GM23338 (cell line): ENCODE measurements at regions not wholly inside any gene's neighbourhood (a gene's known extent, or its start where the extent isn't known, plus 50 kb on each side); places are given as distances from the start of the nearest gene placed in this dataset.

Experiments used
- ATAC-seq: fragments of 200-7000 bp; cut with Tn5 transposase; 3 replicates; pipeline ENCODE4 v1.9.1; 2020
- DNase-seq: peaks from one replicate; pipeline ENCODE4 v3.0.0-alpha.2; 2015; ENCODE audit warnings: low spot score
- H2AFZ ChIP-seq: fragments of 200-600 bp; sonication (generic); 2 replicates; pipeline ENCODE4 v1.8.0; 2016; ENCODE audit warnings: antibody characterized with exemption, mild to moderate bottlenecking, moderate library complexity
- H3F3A ChIP-seq: fragments of 200-600 bp; sonication (generic); replicated peaks from 2 replicates; pipeline ENCODE4 v1.8.0; 2017; ENCODE audit warnings: antibody characterized with exemption, mixed run types, low read depth
- H3K27ac ChIP-seq: fragments of 200-600 bp; sonication (generic); 2 replicates; pipeline ENCODE4 v1.6.1; 2016; ENCODE audit warnings: low read depth
- H3K27me3 ChIP-seq: fragments of 200-600 bp; sonication (generic); 2 replicates; pipeline ENCODE4 v1.8.0; 2016; ENCODE audit warnings: mild to moderate bottlenecking, mixed run types, moderate library complexity; ENCODE audit not compliant: insufficient read depth
- H3K36me3 ChIP-seq: fragments of 200-600 bp; sonication (generic); 2 replicates; pipeline ENCODE4 v1.8.0; 2016; ENCODE audit warnings: mild to moderate bottlenecking; ENCODE audit not compliant: insufficient read depth
- H3K4me1 ChIP-seq: fragments of 200-600 bp; sonication (generic); 2 replicates; pipeline ENCODE4 v1.8.0; 2016; ENCODE audit warnings: mild to moderate bottlenecking, moderate library complexity; ENCODE audit not compliant: insufficient read depth
- H3K4me2 ChIP-seq: fragments of 200-600 bp; sonication (generic); 2 replicates; pipeline ENCODE4 v1.7.1; 2017; ENCODE audit warnings: mixed run types
- H3K4me3 ChIP-seq: fragments of 200-600 bp; sonication (generic); 2 replicates; pipeline ENCODE4 v1.6.1; 2016; ENCODE audit warnings: mixed run types
- H3K79me2 ChIP-seq: fragments of 200-600 bp; sonication (generic); replicated peaks from 2 replicates; pipeline ENCODE4 v1.8.0; 2017; ENCODE audit warnings: mild to moderate bottlenecking; ENCODE audit not compliant: insufficient read depth
- H3K9me2 ChIP-seq: fragments of 200-600 bp; sonication (generic); 2 replicates; pipeline ENCODE4 v1.8.0; 2017; ENCODE audit not compliant: insufficient read depth
- H4K20me1 ChIP-seq: fragments of 200-600 bp; sonication (generic); replicated peaks from 2 replicates; pipeline ENCODE4 v1.8.0; 2017; ENCODE audit warnings: mild to moderate bottlenecking; ENCODE audit not compliant: insufficient read depth
- H3K27ac Mint-ChIP-seq: 2 replicates; pipeline ENCODE4 v1.8.0; 2020; ENCODE audit warnings: inconsistent platforms, mild to moderate bottlenecking, moderate library complexity, mixed read lengths
- H3K27me3 Mint-ChIP-seq: 3 replicates; pipeline ENCODE4 v1.8.0; 2022; ENCODE audit warnings: low read depth, mild to moderate bottlenecking, moderate library complexity, mixed read lengths, inconsistent platforms; ENCODE audit not compliant: insufficient read depth, poor library complexity
- H3K36me3 Mint-ChIP-seq: 3 replicates; pipeline ENCODE4 v1.8.0; 2021; ENCODE audit warnings: low read depth, mild to moderate bottlenecking, inconsistent platforms, moderate library complexity, mixed read lengths
- H3K4me1 Mint-ChIP-seq: 3 replicates; pipeline ENCODE4 v1.8.0; 2020; ENCODE audit warnings: mild to moderate bottlenecking, inconsistent platforms, mixed read lengths
- H3K4me3 Mint-ChIP-seq: 3 replicates; pipeline ENCODE4 v1.8.0; 2021; ENCODE audit warnings: moderate library complexity, mild to moderate bottlenecking, inconsistent platforms, mixed read lengths
- H3K9me3 Mint-ChIP-seq: 3 replicates; pipeline ENCODE4 v1.8.0; 2020; ENCODE audit warnings: moderate library complexity, mild to moderate bottlenecking, inconsistent platforms, mixed read lengths
- CREB1 ChIP-seq: fragments of 250-450 bp; sonication (Bioruptor Pico); IDR thresholded peaks from 2 replicates; pipeline ENCODE4 v1.5.0; 2020; ENCODE audit warnings: low read depth, mild to moderate bottlenecking, moderate library complexity
- EZH2 ChIP-seq: fragments of 200-600 bp; sonication (generic); IDR thresholded peaks from one replicate; pipeline ENCODE4 v1.8.0; 2017; ENCODE audit warnings: antibody characterized with exemption, mild to moderate bottlenecking, low read depth; ENCODE audit not compliant: unreplicated experiment
- EZH2phosphoT487 ChIP-seq: fragments of 200-600 bp; sonication (generic); IDR thresholded peaks from one replicate; pipeline ENCODE4 v1.8.1; 2018; ENCODE audit warnings: antibody characterized with exemption; ENCODE audit not compliant: unreplicated experiment
- JUNB ChIP-seq: IDR thresholded peaks from one replicate; pipeline ENCODE4 v1.6.1; 2016; ENCODE audit warnings: antibody characterized with exemption; ENCODE audit not compliant: unreplicated experiment
- NANOG ChIP-seq: IDR thresholded peaks from 2 replicates; pipeline ENCODE4 v1.6.1; 2016; ENCODE audit warnings: antibody characterized with exemption, borderline replicate concordance
- POLR2AphosphoS5 ChIP-seq: IDR thresholded peaks from 2 replicates; pipeline ENCODE4 v1.6.1; 2016; ENCODE audit warnings: antibody characterized with exemption, low read depth
- STAT1 ChIP-seq: IDR thresholded peaks from one replicate; pipeline ENCODE4 v1.6.1; 2016; ENCODE audit warnings: antibody characterized with exemption; ENCODE audit not compliant: unreplicated experiment
- ZNF114 ChIP-seq: fragments of 250-450 bp; sonication (Bioruptor Pico); IDR thresholded peaks from 2 replicates; pipeline ENCODE4 v1.5.0; 2020; ENCODE audit warnings: mild to moderate bottlenecking, moderate library complexity
- ZNF331 ChIP-seq: fragments of 250-450 bp; sonication (Bioruptor Pico); IDR thresholded peaks from 2 replicates; pipeline ENCODE4 v1.5.0; 2020; ENCODE audit warnings: low read depth, mild to moderate bottlenecking, moderate library complexity
- TF ChIP-seq, protein P1 (sequence below): IDR thresholded peaks from one replicate; pipeline ENCODE4 v1.6.1; 2018; ENCODE audit warnings: antibody characterized with exemption; ENCODE audit not compliant: unreplicated experiment
- TF ChIP-seq, protein P2 (sequence below), 2 experiments: fragments of 200-600 bp in 1 of 2; sonication (generic) in 1 of 2; conservative IDR thresholded peaks; 2 replicates each; pipeline versions ENCODE4 v1.5.1 to v1.6.1; 2016 to 2017; ENCODE audit warnings: antibody characterized with exemption in 2 of 2, low read depth in 2 of 2, mild to moderate bottlenecking in 2 of 2, moderate library complexity in 1 of 2

DNA sequence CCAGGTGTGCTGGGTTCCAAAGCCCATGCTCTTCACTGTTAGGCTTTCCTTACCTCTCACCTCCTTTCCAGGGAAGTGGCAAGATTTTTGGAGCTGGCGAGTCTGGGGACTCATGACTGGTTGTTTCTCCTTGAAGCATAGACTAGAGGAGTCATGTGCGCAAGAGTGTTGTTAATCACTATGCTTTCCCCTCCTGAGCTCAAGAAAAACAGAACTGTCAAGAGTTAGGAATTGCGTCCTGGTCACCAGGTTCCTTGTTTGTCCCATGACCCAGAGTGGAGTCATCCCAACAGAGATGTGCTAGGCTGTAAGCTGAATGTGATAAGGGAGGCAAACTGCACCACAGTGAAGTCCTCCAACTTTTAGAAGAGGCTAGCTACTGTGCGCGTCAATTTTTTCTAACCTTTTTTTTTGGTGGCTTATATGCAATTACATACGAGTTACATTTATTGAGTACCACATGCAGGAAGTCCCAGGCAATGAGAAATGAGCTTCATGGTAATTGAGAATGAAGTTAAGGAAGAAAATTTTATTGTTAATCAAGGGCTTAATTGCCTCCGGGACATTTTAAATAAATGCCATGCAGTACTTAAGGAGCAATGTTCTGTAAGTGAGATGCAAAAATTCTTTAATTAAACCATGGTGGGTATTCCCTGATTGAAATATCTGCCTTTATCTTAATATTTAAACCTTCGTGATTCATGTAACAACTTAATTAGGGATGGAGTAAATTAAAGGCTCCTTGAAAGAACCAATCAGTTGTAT lies 233.9 kb downstream of the ZIC5 start (continued):
- TF ChIP-seq, protein P1, sequence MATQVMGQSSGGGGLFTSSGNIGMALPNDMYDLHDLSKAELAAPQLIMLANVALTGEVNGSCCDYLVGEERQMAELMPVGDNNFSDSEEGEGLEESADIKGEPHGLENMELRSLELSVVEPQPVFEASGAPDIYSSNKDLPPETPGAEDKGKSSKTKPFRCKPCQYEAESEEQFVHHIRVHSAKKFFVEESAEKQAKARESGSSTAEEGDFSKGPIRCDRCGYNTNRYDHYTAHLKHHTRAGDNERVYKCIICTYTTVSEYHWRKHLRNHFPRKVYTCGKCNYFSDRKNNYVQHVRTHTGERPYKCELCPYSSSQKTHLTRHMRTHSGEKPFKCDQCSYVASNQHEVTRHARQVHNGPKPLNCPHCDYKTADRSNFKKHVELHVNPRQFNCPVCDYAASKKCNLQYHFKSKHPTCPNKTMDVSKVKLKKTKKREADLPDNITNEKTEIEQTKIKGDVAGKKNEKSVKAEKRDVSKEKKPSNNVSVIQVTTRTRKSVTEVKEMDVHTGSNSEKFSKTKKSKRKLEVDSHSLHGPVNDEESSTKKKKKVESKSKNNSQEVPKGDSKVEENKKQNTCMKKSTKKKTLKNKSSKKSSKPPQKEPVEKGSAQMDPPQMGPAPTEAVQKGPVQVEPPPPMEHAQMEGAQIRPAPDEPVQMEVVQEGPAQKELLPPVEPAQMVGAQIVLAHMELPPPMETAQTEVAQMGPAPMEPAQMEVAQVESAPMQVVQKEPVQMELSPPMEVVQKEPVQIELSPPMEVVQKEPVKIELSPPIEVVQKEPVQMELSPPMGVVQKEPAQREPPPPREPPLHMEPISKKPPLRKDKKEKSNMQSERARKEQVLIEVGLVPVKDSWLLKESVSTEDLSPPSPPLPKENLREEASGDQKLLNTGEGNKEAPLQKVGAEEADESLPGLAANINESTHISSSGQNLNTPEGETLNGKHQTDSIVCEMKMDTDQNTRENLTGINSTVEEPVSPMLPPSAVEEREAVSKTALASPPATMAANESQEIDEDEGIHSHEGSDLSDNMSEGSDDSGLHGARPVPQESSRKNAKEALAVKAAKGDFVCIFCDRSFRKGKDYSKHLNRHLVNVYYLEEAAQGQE, result no peak
- no peak for TF ChIP-seq EZH2
- no peak for TF ChIP-seq ZNF331 (CRISPR knock-in tag)
- no peak for TF ChIP-seq JUNB
- no peak for TF ChIP-seq POLR2AphosphoS5
- no peak for TF ChIP-seq NANOG
- TF ChIP-seq EZH2phosphoT487, result no peak
- TF ChIP-seq, protein P2, sequence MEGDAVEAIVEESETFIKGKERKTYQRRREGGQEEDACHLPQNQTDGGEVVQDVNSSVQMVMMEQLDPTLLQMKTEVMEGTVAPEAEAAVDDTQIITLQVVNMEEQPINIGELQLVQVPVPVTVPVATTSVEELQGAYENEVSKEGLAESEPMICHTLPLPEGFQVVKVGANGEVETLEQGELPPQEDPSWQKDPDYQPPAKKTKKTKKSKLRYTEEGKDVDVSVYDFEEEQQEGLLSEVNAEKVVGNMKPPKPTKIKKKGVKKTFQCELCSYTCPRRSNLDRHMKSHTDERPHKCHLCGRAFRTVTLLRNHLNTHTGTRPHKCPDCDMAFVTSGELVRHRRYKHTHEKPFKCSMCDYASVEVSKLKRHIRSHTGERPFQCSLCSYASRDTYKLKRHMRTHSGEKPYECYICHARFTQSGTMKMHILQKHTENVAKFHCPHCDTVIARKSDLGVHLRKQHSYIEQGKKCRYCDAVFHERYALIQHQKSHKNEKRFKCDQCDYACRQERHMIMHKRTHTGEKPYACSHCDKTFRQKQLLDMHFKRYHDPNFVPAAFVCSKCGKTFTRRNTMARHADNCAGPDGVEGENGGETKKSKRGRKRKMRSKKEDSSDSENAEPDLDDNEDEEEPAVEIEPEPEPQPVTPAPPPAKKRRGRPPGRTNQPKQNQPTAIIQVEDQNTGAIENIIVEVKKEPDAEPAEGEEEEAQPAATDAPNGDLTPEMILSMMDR (conservative IDR thresholded peaks at IDR 0.05; ENCODE audit: low read depth in 2 of 2), result no peak
- TF ChIP-seq STAT1, result no peak
- TF ChIP-seq CREB1 (CRISPR knock-in tag), result no peak

DNA sequence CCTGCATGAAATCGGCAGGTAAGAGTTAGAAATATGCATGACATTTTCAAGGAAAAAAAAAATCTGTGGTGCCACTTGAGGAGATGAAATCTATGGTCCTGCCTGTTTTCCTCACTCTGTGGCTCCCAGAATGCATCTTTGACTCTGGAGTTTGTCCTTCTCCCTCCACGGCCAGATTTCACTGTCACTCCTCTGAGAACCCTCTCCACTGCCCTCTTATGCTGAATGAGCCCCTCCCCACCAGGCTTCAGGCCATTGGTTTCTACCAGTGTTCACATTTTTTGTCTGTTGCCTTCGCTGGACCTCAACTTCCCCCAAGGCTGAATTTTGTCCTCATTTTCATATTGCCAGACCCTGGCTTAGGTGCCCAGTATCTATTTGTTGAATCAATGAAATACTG lies 235.0 kb downstream of the ZIC5 start:
- TF ChIP-seq ZNF114, result no peak
- no peak for TF ChIP-seq EZH2phosphoT487
- TF ChIP-seq JUNB, result no peak

More for the DNA sequence above, 235.0 kb downstream of the ZIC5 start:
- ATAC-seq (no peak), DNase-seq (no peak)
- Histone ChIP-seq H3K4me1 (peaks cover 52% of the 10 kb centered on the region), H2AFZ (no peak overlapping the region), H3K9me2 (no peaks in the 10 kb centered on the region), H3K27ac (no peak overlapping the region), H3K4me3 (no peak overlapping the region), H3K4me2 (no peak overlapping the region), H4K20me1 (no peaks in the 10 kb centered on the region), H3K36me3 (no peaks in the 10 kb centered on the region), H3K79me2 (no peaks in the 10 kb centered on the region), H3F3A (no peaks in the 10 kb centered on the region), H3K27me3 (no peaks in the 10 kb centered on the region)
- H3K4me3 Mint-ChIP-seq, result no peak overlapping the region; the same call in 2 of the 3 replicates
- H3K27ac Mint-ChIP-seq, result no peak overlapping the region; the same call in 1 of the 2 replicates
- H3K27me3 Mint-ChIP-seq, result no peaks in the 10 kb centered on the region
- no peaks in the 10 kb centered on the region for H3K9me3 Mint-ChIP-seq
- peaks cover 73% of the 10 kb centered on the region for H3K4me1 Mint-ChIP-seq
- H3K36me3 Mint-ChIP-seq, result no peaks in the 10 kb centered on the region
